ENCODE measurements at regions not wholly inside any gene's neighbourhood (a gene's known extent, or its start where the extent isn't known, plus 50 kb on each side); places are given as distances from the start of the nearest gene placed in this dataset.

GRCh38 chr11:130802567-130802966 is 113.7 kb downstream of the SNX19 start:
- DNase-seq (ENCODE audit: extremely low read depth, low read depth) = no peak
- TF ChIP-seq, protein P1, sequence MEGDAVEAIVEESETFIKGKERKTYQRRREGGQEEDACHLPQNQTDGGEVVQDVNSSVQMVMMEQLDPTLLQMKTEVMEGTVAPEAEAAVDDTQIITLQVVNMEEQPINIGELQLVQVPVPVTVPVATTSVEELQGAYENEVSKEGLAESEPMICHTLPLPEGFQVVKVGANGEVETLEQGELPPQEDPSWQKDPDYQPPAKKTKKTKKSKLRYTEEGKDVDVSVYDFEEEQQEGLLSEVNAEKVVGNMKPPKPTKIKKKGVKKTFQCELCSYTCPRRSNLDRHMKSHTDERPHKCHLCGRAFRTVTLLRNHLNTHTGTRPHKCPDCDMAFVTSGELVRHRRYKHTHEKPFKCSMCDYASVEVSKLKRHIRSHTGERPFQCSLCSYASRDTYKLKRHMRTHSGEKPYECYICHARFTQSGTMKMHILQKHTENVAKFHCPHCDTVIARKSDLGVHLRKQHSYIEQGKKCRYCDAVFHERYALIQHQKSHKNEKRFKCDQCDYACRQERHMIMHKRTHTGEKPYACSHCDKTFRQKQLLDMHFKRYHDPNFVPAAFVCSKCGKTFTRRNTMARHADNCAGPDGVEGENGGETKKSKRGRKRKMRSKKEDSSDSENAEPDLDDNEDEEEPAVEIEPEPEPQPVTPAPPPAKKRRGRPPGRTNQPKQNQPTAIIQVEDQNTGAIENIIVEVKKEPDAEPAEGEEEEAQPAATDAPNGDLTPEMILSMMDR (IDR thresholded peaks at IDR 0.05; ENCODE audit: low read depth, low read length) = no peak

GRCh38 chr11:130804306-130805076 is 111.8 kb downstream of the SNX19 start:
- DNase-seq (ENCODE audit: extremely low read depth, low read depth) = no peak
- TF ChIP-seq, protein P1 (IDR thresholded peaks at IDR 0.05; ENCODE audit: low read depth, low read length) = no peak

- no peak for DNase-seq (ENCODE audit: extremely low read depth, low read depth)
- TF ChIP-seq, protein P1 (IDR thresholded peaks at IDR 0.05; ENCODE audit: low read depth, low read length) = no peak
Measured at GRCh38 chr11:130806746-130807145, 109.5 kb downstream of the SNX19 start.

- TF ChIP-seq, protein P1 (IDR thresholded peaks at IDR 0.05; ENCODE audit: low read depth, low read length) = no peak
- DNase-seq (ENCODE audit: extremely low read depth, low read depth) = no peak
Measured at GRCh38 chr11:130808541-130808940, 107.7 kb downstream of the SNX19 start.

DNA sequence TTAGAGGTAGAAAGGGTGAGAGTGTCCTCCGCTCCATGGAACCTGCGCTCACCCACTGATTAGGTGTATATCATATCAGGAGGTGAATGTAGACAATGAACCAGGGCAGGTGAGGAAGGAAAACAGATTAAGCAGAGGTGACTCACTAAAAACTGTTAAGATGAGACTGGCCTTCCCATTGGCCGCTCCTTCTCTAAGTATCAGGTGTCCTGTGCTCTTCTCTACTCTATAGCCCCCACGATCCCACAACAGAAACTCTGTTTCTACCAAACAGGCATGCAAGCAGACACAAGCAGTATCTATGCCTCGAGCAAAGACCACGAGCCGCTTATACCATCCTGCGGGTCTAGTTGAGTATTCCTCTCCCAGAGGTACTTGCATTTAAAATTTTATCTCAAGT is 103.1 kb downstream of the SNX19 start:
- TF ChIP-seq, protein P1 (IDR thresholded peaks at IDR 0.05; ENCODE audit: low read depth, low read length) = no peak
- no peak for DNase-seq (ENCODE audit: extremely low read depth, low read depth)

GRCh38 chr11:130813638-130814037 is 102.6 kb downstream of the SNX19 start:
- no peak for DNase-seq (ENCODE audit: extremely low read depth, low read depth)
- TF ChIP-seq, protein P1 (IDR thresholded peaks at IDR 0.05; ENCODE audit: low read depth, low read length) = no peak

DNA sequence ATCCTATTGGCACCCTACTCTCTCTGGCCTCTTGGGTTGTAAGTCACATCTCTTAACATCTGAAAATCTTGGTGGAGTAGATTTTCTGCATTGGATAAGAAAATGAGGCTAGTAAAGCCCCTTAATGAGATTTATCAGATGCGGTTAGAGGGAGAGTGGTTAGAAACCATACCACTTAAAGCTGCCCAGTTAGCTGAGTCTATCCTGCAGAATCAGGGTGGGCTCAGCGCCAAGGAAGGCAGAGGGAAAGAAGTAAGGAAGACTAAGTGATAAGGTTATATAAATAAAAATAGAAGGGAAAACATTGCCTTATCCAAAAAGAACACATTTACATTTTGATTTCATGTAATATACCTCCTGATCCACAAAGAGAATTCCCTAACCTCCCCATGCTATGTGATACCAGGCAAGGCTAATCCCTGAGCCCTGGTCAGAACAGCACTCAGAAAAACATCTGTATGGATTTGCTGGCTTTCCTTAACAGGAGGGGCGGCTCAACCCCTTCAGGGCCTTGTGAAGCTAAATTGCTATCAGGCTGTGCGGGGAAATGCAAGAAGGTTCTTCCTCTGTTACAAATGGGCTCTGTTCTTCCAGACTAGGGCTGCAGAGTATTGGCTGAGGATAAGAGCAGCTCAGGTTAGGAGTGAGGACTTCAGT is 101.7 kb downstream of the SNX19 start:
- no peak for DNase-seq (ENCODE audit: extremely low read depth, low read depth)
- TF ChIP-seq, protein P1 (IDR thresholded peaks at IDR 0.05; ENCODE audit: low read depth, low read length) = no peak

Data from AG09319 (cell line).